ENCODE measurements at regions not wholly inside any gene's neighbourhood (a gene's known extent, or its start where the extent isn't known, plus 50 kb on each side); places are given as distances from the start of the nearest gene placed in this dataset.
A peak's percentile ranks its signal among the peaks of the same experiment; 100 is the strongest.
"Not testable (repeated sequence)": the region's sequence is repeated elsewhere in the genome, so short reads cannot be mapped to it uniquely, and the experiment has no call there.

GRCh38 chr2:107570876-107571275, 255.8 kb upstream of the RGPD4 start:
- DNase-seq (ENCODE audit: low spot score): no peak

- DNase-seq (ENCODE audit: low spot score): not testable (repeated sequence)
Measured at GRCh38 chr2:107572890-107573289, 253.8 kb upstream of the RGPD4 start.

- DNase-seq (ENCODE audit: low spot score): no peak
Measured at GRCh38 chr2:107576991-107577390, 249.7 kb upstream of the RGPD4 start.

- DNase-seq (ENCODE audit: low spot score): peak; percentile 19
Measured at GRCh38 chr2:107582487-107582886, 244.2 kb upstream of the RGPD4 start.

- DNase-seq (ENCODE audit: low spot score): no peak
Measured at GRCh38 chr2:107584577-107584976, 242.1 kb upstream of the RGPD4 start.

- DNase-seq (ENCODE audit: low spot score): no peak
Measured at GRCh38 chr2:107585851-107586250, 240.8 kb upstream of the RGPD4 start.

GRCh38 chr2:107588181-107588580, 238.5 kb upstream of the RGPD4 start:
- DNase-seq (ENCODE audit: low spot score): no peak

GRCh38 chr2:107589079-107589491, 237.6 kb upstream of the RGPD4 start:
- DNase-seq (ENCODE audit: low spot score): no peak

GRCh38 chr2:107591561-107592279, 235.0 kb upstream of the RGPD4 start:
- DNase-seq (ENCODE audit: low spot score): no peak

- DNase-seq (ENCODE audit: low spot score): no peak
Measured at GRCh38 chr2:107592280-107592624, 234.4 kb upstream of the RGPD4 start.

GRCh38 chr2:107595285-107595684, 231.4 kb upstream of the RGPD4 start:
- DNase-seq (ENCODE audit: low spot score): no peak

GRCh38 chr2:107595749-107596148, 230.9 kb upstream of the RGPD4 start:
- peak; percentile 45 for DNase-seq (ENCODE audit: low spot score)

GRCh38 chr2:107597507-107597906, 229.2 kb upstream of the RGPD4 start:
- no peak for DNase-seq (ENCODE audit: low spot score)

GRCh38 chr2:107602801-107603200, 223.9 kb upstream of the RGPD4 start:
- no peak for DNase-seq (ENCODE audit: low spot score)

GRCh38 chr2:107607054-107607453, 219.6 kb upstream of the RGPD4 start:
- DNase-seq (ENCODE audit: low spot score): no peak

- DNase-seq (ENCODE audit: low spot score): no peak
Measured at GRCh38 chr2:107607473-107607872, 219.2 kb upstream of the RGPD4 start.

GRCh38 chr2:107615039-107615438, 211.7 kb upstream of the RGPD4 start:
- no peak for DNase-seq (ENCODE audit: low spot score)

- DNase-seq (ENCODE audit: low spot score): no peak
Measured at GRCh38 chr2:107618769-107619168, 207.9 kb upstream of the RGPD4 start.

- DNase-seq (ENCODE audit: low spot score): no peak
Measured at GRCh38 chr2:107621186-107622165, 205.2 kb upstream of the RGPD4 start.

- DNase-seq (ENCODE audit: low spot score): no peak
Measured at GRCh38 chr2:107622741-107623310, 203.9 kb upstream of the RGPD4 start.

GRCh38 chr2:107625982-107626381, 200.7 kb upstream of the RGPD4 start:
- DNase-seq (ENCODE audit: low spot score): no peak

GRCh38 chr2:107627164-107627563, 199.5 kb upstream of the RGPD4 start:
- no peak for DNase-seq (ENCODE audit: low spot score)

- no peak for DNase-seq (ENCODE audit: low spot score)
Measured at GRCh38 chr2:107627926-107628325, 198.8 kb upstream of the RGPD4 start.
